CD4-positive, alpha-beta T cell treated with Interleukin-17A for 1 hour (primary cell): ENCODE measurements at regions not wholly inside any gene's neighbourhood (a gene's known extent, or its start where the extent isn't known, plus 50 kb on each side); places are given as distances from the start of the nearest gene placed in this dataset.
"Not testable (repeated sequence)": the region's sequence is repeated elsewhere in the genome, so short reads cannot be mapped to it uniquely, and the experiment has no call there.

Experiments used
- DNase-seq: peaks from one replicate; pipeline ENCODE4 v3.0.0-alpha.2; 2020

- DNase-seq: no peak
These were observed 275.5 kb upstream of the BOD1L1 start for GRCh38 chr4:13903061-13903460.

DNA sequence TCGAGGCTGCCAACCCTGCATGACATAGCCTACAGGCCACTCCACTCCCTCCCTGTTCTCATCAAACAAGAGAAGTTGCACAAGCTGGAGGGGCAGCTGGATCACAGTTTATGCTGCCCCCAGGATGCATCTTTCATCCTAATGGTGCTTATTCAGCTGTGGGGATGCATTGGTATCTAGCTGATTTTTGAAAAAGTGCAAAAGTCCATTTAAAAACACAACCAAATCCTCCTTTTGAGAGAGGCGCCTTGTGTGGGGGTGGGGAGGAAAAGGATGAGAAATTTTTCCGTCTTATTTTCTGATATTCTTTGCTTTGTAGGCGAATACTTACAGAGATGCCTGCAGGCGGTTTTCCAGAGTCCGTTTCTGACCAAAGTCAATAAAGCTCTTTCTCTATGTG, 276.4 kb upstream of the BOD1L1 start:
- DNase-seq: no peak

- no peak for DNase-seq
These were observed 278.0 kb upstream of the BOD1L1 start for GRCh38 chr4:13905543-13905942.

DNA sequence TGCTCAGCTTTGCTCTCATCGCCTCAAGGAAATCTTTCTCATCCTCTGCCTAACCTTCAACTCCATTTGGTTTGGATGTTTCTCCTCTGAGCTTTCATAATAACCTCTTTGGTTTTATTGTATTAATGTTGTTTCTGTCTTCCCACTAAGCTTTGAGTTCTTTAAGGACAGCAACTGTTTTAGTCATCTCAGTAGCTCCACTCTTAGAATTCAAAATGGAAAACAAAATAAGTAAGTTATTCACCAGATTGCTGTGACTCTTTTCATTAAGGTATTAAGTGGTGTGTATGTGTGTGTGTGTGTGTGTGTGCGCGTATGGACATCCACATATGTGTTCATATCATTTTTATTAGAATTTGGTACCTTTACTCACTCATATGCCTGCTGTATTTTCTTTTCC, 279.2 kb upstream of the BOD1L1 start:
- no peak for DNase-seq

GRCh38 chr4:13907255-13907751, 279.8 kb upstream of the BOD1L1 start:
- DNase-seq: no peak

DNA sequence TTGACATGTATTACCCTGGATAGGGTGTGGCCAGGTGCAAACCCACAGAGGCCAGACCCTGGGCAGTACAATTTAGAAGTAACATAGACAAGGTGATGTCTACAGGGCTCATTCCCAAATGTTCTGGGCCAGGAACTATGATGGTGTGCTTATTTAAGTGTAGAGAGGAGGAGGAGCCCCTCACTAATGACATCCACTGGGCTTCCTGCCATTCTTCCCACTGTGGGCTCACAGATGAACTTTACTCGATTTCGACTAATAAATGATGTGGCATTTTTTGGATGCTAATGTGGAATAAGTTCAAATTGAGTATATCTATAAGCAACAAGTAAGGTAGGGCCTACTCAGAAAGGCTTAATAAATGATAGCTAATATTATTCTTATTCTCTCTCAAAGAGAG, 280.9 kb upstream of the BOD1L1 start:
- no peak for DNase-seq

DNA sequence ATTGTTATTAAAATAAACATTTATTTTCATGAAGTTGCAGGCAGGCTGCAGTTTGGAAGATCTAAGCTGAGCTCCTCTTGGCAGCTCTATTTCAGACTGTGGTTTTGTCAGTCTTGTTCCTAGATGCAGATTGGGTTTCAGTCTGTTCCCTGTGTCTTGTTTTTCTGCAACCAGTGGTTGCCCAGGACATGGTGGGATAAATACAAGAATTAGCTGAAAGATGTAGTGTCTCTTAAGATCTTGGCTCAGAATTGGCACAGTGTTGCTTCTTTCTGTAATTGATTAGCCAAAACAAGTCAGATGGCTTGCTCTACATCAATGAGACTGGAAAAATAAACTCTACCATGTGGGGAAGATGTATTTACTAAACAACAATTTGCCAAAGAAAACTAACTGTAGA, 283.0 kb upstream of the BOD1L1 start:
- DNase-seq: no peak

GRCh38 chr4:13911256-13911655, 283.7 kb upstream of the BOD1L1 start:
- DNase-seq: no peak

- no peak for DNase-seq
These were observed 285.0 kb upstream of the BOD1L1 start for GRCh38 chr4:13912436-13912925.

DNA sequence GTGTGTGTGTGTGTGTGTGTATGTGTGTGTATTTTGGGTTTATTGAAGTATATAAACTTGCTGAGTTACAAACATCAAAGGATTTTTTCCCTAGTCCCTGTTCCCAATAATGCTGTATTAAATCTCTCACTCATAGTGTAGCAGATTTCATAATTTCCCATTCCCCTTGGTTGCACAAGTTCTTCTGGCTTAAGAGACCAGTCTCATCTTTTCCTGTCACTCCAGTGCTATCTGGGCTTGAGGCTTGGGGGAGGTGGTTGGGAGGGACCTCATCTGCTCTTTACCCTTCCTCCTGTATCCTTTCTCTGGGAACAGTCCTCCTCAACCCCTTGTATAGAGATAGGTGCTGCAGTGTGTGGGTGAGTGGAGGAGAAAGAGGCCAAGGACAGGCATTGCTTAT, 285.4 kb upstream of the BOD1L1 start:
- no peak for DNase-seq

DNA sequence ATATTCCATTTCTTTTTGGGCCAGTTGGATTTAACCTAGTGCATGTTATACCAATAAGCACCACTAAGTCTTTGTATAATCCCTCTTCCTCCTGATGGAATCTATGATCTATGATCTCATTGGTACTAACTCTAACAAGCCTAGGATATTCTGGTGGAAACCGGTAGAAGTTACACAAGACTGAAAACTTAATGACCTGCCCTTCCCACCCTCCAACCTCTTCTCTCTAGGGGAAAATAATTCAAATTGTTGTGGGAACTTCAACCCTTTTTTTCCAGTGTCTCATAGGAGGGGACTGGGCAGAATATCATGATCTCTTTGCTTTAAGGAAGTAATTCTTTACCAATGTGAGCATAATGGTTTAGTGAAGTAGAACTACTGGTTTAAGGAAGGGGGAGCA, 289.5 kb upstream of the BOD1L1 start:
- no peak for DNase-seq

DNA sequence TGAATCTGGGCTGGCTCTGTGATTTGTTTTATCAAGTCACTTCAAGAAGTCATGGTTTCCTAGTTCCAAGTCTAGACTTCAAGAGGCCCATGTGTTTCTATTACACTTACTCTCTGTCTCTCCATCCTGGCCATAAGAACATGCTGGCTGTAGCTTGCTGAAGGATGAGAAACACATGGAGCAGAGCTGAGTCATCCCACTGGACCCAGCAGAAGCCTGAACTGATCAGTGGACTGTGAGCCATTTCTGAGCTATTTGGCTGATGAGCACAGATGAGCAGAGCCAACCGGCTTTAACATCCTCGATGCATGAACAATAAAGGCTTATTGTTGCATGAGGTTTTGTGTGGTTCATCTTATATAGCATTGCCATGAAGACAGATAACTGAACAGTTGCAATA, 290.6 kb upstream of the BOD1L1 start:
- DNase-seq: no peak

GRCh38 chr4:13918991-13919441, 291.5 kb upstream of the BOD1L1 start:
- DNase-seq: no peak

- no peak for DNase-seq
These were observed 292.8 kb upstream of the BOD1L1 start for GRCh38 chr4:13920111-13920875.

DNA sequence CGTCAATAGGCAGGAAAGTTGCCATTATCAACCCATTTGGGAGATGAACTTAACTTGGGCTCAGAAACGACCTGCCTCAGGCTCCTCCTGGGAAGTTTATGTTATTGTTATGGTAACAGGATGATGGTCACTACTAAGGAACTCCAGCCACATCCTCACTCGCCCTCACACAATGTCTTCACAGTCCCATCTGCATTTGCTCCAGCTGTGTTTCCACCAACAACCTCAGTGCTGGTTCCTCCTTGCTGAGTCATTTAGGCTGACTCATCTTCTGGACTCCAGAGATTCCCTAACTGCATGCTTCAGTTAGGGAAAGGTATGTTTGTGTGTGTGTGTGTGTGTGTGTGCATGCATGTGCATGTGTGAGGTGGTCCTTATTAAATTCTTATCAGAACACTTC, 293.4 kb upstream of the BOD1L1 start:
- DNase-seq: no peak

DNA sequence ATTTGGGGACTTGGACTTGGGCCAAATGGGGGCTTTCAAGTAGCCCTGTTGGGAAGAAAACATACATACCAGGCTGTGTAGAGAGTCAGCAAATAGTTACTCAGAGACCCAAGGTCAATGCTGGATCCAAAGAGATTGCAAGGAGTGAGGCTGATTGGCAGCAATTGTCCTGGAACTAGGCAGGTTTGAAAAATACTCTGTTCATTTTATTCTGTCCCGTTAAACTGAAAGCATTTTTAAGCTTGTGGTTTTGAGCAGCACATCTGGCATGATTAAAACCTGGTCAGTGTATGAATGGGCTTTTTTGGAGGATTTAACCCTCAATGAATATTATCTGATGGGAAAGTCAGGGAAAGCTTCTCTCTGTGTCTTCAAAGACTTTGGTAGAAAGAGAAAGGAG, 294.3 kb upstream of the BOD1L1 start:
- DNase-seq: no peak

GRCh38 chr4:13922459-13922858, 294.9 kb upstream of the BOD1L1 start:
- no peak for DNase-seq

DNA sequence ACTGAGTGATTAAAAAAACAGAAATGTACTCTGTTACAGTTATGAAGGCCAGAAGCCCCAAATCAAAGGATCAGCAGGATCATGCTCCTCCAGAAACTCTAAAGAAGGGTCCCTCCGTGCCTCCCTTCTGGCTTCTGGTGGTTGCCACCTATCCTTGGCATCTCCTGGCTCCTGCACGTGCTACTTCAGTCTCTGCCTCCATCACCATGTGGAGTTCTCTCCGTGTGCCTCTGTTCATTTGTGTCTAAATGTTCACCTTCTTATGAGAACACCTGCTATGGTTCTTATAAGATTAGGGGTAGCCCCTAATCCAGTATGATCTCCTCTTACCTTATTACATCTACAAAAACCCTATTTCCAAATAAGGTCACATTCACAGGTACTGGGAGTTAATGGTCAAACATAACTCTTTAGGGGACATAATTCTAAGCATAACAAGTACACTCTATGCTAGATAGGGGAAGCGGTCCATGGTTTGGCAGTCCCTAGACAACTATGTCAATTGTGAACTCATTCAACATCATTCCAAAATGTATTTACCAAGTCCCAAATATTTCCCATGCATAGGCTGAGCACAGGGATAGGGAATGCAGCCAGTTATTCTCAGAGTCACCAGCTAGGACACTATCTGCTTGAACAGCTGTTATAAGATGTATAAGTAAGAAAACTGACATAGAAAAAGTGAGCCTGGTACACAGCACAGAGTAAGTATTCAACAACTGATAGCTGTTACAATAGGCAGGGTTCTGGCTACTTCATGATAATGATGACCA, 295.5 kb upstream of the BOD1L1 start:
- DNase-seq: no peak

DNA sequence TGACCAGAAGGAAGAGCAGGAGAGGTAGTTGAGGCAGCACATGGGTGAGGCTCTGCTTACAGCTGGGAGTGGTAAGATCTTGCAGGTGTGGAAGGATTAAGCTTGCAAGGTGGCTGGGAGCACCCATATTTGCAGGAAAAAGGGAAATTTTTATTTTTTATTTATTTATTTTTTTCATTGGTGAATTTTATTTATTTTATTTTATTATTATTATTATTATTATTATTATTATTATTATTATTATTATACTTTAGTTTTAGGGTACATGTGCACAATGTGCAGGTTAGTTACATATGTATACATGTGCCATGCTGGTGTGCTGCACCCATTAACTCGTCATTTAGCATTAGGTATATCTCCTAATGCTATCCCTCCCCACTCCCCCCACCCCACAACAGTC, 297.4 kb upstream of the BOD1L1 start:
- DNase-seq: not testable (repeated sequence)

- no peak for DNase-seq
These were observed 300.7 kb upstream of the BOD1L1 start for GRCh38 chr4:13928214-13928613.

DNA sequence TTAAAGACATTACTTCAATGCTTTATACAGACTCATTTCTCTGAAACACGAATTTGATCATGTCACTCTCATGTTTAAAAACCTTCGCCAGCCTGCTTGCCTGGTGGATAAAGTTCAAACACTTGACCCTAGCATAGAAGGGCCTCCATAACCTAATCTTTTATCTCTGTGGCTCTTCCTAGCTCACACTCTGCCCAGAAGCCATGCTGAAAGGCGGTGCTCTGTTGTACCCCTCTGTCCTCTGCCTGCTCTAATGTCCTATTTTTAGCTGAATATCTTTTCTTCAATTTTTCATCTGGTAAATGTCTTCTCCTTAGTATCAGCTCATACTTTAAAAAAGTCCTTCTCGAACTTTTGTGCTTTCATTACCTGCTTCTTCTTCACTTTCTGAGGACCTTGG, 302.6 kb upstream of the BOD1L1 start:
- DNase-seq: no peak

DNA sequence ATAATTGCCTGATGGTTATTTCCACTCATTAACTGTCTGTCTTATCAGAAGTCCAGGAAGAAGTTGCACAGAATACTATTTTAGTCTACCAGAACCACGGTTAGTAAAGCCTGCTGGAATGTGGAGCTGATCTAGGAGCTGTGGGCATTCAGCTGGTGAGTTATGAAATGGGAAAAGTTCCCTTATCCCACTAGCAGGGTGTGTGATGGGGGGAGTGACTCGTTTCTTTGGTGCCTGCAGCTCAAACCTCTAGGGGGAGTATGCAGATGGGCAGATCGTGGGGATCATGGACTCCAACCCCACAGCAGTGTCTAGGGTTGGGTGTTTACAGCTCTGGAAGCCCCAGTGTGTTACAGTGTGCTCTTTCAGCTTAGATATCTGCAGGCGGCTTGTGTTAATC, 305.7 kb upstream of the BOD1L1 start:
- DNase-seq: no peak

DNA sequence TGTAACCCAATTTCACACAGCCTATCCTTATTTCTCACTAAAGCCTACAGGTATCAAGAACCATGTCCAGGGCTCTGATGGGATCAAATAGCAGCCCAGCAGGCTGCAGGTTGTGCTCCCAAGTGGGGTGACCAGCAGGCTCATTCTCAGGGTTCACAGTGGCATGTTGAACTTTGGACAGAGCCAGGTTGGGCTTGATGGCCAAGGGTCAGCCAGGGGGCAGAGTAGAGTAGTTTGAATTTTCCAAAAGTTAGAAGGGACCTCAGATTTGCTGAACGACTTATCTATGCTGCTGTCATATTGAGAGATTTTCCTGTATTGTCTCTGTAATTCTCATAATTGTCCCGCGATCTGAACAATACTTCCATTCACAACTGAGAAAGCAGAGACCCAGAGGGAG, 310.8 kb upstream of the BOD1L1 start:
- no peak for DNase-seq

DNA sequence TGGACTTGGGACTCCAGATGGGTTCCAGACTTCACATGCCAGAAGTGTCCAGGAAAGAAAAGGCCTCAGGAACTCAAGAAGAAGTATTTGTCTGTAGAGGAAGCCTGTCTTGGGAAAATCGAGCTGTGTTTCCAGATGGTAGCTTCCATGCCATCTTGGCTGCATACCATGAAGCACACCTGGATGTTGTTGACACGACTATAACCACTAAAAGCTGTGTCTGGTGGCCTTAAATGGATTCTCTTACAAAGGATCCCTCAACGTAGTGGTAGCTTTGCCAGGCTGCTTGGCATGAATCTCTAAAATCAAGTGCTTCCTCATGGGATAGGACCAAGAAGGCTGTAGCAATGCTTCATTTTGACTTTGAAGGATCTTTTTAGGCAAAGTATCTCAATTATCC, 313.4 kb upstream of the BOD1L1 start:
- no peak for DNase-seq
